ENCODE measurements at regions not wholly inside any gene's neighbourhood (a gene's known extent, or its start where the extent isn't known, plus 50 kb on each side); places are given as distances from the start of the nearest gene placed in this dataset.

DNA sequence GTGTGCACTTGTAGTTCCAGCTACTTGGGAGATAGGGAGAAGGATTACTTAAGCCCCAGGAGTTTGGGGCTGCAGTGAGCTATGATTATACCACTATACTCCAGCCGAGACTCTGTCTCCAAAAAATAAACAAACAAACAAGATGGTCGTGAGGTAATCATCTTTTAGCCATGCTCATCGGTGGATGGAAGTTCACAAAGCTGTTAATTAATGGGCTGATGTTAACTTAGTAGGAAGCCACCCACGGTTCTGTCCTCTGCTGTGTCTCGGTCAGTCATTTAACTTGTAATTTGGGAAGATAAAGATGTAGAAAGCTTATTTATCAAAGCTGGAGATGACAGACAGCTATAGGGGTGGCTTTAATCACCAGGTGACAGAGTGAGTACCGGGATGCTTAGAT is 64.9 kb downstream of the ARHGEF18 start (continued):
- TF ChIP-seq NFXL1 (IDR thresholded peaks at IDR 0.05; ENCODE audit: borderline replicate concordance) (no peak), GATAD2B (conservative IDR thresholded peaks at IDR 0.05; ENCODE audit: low read depth) (no peak), BRCA1 (IDR thresholded peaks at IDR 0.05; ENCODE audit: low read depth, low read length) (no peak), TCF7 (IDR thresholded peaks at IDR 0.05; ENCODE audit: borderline replicate concordance) (no peak), HDAC6 (IDR thresholded peaks at IDR 0.05; ENCODE audit: unreplicated experiment) (no peak), KDM1A (IDR thresholded peaks at IDR 0.05; ENCODE audit: borderline replicate concordance) (no peak), JUND (IDR thresholded peaks at IDR 0.05; ENCODE audit: low read depth, low read length) (no peak)
- TF ChIP-seq, protein P1, sequence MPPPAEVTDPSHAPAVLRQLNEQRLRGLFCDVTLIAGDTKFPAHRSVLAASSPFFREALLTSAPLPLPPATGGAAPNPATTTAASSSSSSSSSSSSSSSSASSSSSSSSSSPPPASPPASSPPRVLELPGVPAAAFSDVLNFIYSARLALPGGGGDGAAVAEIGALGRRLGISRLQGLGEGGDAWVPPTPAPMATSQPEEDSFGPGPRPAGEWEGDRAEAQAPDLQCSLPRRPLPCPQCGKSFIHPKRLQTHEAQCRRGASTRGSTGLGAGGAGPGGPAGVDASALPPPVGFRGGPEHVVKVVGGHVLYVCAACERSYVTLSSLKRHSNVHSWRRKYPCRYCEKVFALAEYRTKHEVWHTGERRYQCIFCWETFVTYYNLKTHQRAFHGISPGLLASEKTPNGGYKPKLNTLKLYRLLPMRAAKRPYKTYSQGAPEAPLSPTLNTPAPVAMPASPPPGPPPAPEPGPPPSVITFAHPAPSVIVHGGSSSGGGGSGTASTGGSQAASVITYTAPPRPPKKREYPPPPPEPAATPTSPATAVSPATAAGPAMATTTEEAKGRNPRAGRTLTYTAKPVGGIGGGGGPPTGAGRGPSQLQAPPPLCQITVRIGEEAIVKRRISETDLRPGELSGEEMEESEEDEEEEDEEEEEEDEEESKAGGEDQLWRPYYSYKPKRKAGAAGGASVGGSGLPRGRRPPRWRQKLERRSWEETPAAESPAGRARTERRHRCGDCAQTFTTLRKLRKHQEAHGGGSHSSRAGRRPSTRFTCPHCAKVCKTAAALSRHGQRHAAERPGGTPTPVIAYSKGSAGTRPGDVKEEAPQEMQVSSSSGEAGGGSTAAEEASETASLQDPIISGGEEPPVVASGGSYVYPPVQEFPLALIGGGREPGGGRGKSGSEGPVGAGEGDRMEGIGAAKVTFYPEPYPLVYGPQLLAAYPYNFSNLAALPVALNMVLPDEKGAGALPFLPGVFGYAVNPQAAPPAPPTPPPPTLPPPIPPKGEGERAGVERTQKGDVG (CRISPR knock-in tag; IDR thresholded peaks at IDR 0.05), result no peak

DNA sequence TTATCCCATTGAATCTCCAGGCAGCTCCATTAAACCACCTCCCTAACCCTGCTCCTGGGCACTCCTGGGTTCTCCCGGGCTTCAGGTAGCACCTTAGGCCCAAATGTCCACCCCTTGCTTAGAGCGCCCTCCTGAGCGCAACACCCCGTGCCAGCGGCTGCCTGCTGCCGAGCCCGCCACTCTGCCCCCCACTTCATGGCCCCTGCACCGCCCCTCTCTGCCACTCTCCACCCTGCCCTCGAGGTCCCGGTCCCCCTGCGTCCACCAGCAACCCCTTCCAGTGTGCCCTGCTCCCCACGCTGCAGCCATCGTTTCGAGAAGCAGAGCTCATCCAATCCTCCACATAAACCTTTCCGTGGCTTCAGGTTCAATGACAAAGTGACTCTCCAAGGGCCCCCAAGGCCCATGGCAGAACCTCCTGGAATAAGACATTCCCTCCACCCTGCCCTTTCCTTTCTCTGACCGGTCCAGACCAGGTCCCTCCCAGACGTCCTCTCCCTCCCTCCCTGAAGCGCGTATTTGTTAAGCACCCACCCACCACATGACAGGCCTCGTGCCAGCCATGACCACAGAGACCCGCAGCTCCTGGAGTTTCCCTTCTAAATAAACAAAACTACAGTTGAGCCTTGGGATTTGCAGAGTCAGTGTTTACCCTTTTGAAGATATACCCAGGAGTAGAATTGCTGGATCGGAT is 66.6 kb downstream of the ARHGEF18 start:
- DNase-seq (ENCODE audit: low read depth, low spot score), result no peak
- FAIRE-seq, result no peak
- Histone ChIP-seq H3K79me2 (ENCODE audit: control insufficient read depth, insufficient read depth, low read length) (peaks cover 6% of the 10 kb centered on the region), H3K4me1 (ENCODE audit: control insufficient read depth, insufficient read depth, low read length) (no peaks in the 10 kb centered on the region), H4K20me1 (ENCODE audit: control insufficient read depth, insufficient read depth) (no peaks in the 10 kb centered on the region), H3K4me2 (ENCODE audit: control insufficient read depth, insufficient read depth) (no peak overlapping the region), H3K27ac (ENCODE audit: control insufficient read depth, insufficient read depth) (no peak overlapping the region), H2AFZ (ENCODE audit: control insufficient read depth, low read depth, low read length) (no peak overlapping the region), H3K9me3 (replicated peaks; ENCODE audit: control insufficient read depth, insufficient read depth, low read length) (no peaks in the 10 kb centered on the region), H3K36me3 (ENCODE audit: control insufficient read depth in 2 of 2, insufficient read depth in 2 of 2, low read length in 1 of 2) (peaks cover 0 to 2% of the 10 kb centered on the region in 2 experiments; a peak in 3 of 4 replicates), H3K4me3 (no peak overlapping the region), H3K27me3 (replicated peaks in 1 of 2; ENCODE audit: control insufficient read depth in 2 of 2, insufficient read depth in 2 of 2, low read length in 1 of 2) (no peaks in the 10 kb centered on the region), H3K9ac (ENCODE audit: control insufficient read depth, insufficient read depth, low read length) (no peak overlapping the region)
- intact Hi-C loops (cut with micrococcal nuclease; ENCODE audit: unreplicated experiment) (no loop called here), in situ Hi-C loops (cut with MboI) (no loop called here)
- CTCF ChIA-PET, result interaction anchor here (0.6 to 1.0 kb wide), 2 partner anchors 11 to 61 kb away, joined by 3 read pairs; no protein-coding TSS in a partner anchor
- whole genome bisulfite sequencing (ENCODE audit: insufficient coverage, insufficient replicate concordance, low lambda C conversion rate, missing lambda C conversion rate), result 83% methylated on average over 21 of the region's 22 CpGs
- TF ChIP-seq SMAD5 (IDR thresholded peaks at IDR 0.05; ENCODE audit: low read depth), result no peak
- no peak for TF ChIP-seq HCFC1 (IDR thresholded peaks at IDR 0.05; ENCODE audit: low read length)
- TF ChIP-seq MYC (IDR thresholded peaks at IDR 0.05; ENCODE audit: insufficient read depth, insufficient read length, insufficient replicate concordance, low read length, severe bottlenecking), result no peak
- no peak for TF ChIP-seq POLR2A (IDR thresholded peaks at IDR 0.05; ENCODE audit: low read depth, low read length)
- no peak for TF ChIP-seq ZNF207 (IDR thresholded peaks at IDR 0.05; ENCODE audit: borderline replicate concordance)
- TF ChIP-seq, protein P2, sequence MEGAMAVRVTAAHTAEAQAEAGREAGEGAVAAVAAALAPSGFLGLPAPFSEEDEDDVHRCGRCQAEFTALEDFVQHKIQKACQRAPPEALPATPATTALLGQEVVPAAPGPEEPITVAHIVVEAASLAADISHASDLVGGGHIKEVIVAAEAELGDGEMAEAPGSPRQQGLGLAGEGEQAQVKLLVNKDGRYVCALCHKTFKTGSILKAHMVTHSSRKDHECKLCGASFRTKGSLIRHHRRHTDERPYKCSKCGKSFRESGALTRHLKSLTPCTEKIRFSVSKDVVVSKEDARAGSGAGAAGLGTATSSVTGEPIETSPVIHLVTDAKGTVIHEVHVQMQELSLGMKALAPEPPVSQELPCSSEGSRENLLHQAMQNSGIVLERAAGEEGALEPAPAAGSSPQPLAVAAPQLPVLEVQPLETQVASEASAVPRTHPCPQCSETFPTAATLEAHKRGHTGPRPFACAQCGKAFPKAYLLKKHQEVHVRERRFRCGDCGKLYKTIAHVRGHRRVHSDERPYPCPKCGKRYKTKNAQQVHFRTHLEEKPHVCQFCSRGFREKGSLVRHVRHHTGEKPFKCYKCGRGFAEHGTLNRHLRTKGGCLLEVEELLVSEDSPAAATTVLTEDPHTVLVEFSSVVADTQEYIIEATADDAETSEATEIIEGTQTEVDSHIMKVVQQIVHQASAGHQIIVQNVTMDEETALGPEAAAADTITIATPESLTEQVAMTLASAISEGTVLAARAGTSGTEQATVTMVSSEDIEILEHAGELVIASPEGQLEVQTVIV (IDR thresholded peaks at IDR 0.05; ENCODE audit: borderline replicate concordance, partially characterized antibody), result no peak
- TF ChIP-seq MTA3 (IDR thresholded peaks at IDR 0.05; ENCODE audit: borderline replicate concordance, low read length), result no peak
- TF ChIP-seq, protein P3, sequence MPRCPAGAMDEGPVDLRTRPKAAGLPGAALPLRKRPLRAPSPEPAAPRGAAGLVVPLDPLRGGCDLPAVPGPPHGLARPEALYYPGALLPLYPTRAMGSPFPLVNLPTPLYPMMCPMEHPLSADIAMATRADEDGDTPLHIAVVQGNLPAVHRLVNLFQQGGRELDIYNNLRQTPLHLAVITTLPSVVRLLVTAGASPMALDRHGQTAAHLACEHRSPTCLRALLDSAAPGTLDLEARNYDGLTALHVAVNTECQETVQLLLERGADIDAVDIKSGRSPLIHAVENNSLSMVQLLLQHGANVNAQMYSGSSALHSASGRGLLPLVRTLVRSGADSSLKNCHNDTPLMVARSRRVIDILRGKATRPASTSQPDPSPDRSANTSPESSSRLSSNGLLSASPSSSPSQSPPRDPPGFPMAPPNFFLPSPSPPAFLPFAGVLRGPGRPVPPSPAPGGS (IDR thresholded peaks at IDR 0.05; ENCODE audit: borderline replicate concordance, insufficient read depth, low read depth, low read length, poor library complexity, severe bottlenecking), result no peak
- no peak for ATAC-seq
- no TSS peak for BruUV-seq (replicated peaks)
- POLR2A ChIA-PET, result interaction anchor here (0.6 kb wide), 1 partner anchor 26 kb away, joined by 4 read pairs; no protein-coding TSS in a partner anchor
- SMC1A ChIA-PET (ENCODE audit: uncharacterized antibody, unreplicated experiment), result no interaction called here
- RAD21 ChIA-PET (ENCODE audit: unreplicated experiment), result no interaction called here
